Neural progenitor cell (in vitro differentiated cells): ENCODE measurements at regions not wholly inside any gene's neighbourhood (a gene's known extent, or its start where the extent isn't known, plus 50 kb on each side); places are given as distances from the start of the nearest gene placed in this dataset.

Experiments
- EZH2 ChIP-seq: fragments of 200-600 bp; sonication (generic); IDR thresholded peaks from 2 replicates; pipeline ENCODE4 v1.6.1; 2017; ENCODE audit warnings: antibody characterized with exemption, mild to moderate bottlenecking, moderate library complexity
- EZH2phosphoT487 ChIP-seq: fragments of 200-600 bp; sonication (generic); IDR thresholded peaks from 2 replicates; pipeline ENCODE4 v1.6.1; 2017; ENCODE audit warnings: antibody characterized with exemption
- TF ChIP-seq, protein P1 (sequence below): fragments of 200-600 bp; sonication (generic); IDR thresholded peaks from 2 replicates; pipeline ENCODE4 v1.5.1; 2017; ENCODE audit warnings: antibody characterized with exemption, mild to moderate bottlenecking

DNA sequence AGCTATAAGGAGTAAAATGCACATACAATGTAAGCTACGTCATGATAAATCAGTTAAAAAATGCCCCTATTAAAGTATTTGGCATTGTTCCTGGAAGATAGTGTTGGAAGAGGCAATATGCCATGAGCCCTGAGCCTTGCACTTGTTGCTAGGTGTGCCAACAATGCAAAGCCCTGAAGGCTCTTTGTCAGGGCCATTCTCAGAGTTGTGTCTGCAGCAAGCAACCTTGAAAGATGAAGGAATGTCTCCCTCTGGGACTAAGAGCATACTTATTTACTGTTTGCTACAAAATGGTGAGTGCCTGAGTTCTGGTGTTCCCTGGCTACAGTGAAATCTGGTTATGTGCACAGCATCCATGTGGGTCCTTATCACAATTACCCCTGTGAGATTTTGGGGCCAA lies 322.3 kb upstream of the FAT3 start:
- TF ChIP-seq EZH2phosphoT487 = no peak
- TF ChIP-seq, protein P1, sequence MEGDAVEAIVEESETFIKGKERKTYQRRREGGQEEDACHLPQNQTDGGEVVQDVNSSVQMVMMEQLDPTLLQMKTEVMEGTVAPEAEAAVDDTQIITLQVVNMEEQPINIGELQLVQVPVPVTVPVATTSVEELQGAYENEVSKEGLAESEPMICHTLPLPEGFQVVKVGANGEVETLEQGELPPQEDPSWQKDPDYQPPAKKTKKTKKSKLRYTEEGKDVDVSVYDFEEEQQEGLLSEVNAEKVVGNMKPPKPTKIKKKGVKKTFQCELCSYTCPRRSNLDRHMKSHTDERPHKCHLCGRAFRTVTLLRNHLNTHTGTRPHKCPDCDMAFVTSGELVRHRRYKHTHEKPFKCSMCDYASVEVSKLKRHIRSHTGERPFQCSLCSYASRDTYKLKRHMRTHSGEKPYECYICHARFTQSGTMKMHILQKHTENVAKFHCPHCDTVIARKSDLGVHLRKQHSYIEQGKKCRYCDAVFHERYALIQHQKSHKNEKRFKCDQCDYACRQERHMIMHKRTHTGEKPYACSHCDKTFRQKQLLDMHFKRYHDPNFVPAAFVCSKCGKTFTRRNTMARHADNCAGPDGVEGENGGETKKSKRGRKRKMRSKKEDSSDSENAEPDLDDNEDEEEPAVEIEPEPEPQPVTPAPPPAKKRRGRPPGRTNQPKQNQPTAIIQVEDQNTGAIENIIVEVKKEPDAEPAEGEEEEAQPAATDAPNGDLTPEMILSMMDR = no peak
- no peak for TF ChIP-seq EZH2
